ENCODE measurements at regions not wholly inside any gene's neighbourhood (a gene's known extent, or its start where the extent isn't known, plus 50 kb on each side); places are given as distances from the start of the nearest gene placed in this dataset.

DNA sequence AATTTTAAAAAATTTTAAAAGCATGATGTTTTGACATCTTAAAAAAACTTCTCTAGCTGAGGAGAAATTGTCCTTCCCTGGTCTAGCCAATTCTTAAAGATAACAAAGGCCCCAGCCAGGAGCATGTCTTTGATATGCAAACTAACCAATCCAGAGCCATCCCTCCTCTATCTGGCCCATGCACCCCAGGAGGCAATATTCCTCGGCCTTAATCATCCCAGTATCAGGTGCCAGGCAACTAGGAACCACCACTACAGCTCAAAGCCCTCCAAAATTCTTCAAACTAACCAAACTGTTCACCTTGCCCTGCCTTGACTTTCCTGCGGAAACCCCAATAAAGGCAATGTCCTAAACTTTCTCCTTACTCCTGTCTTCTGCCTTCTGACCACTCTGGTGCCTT, 97.8 kb upstream of the USP9X start:
- TF ChIP-seq YY1 (IDR thresholded peaks at IDR 0.05; ENCODE audit: low read depth, low read length) (no peak), BHLHE40 (IDR thresholded peaks at IDR 0.05; ENCODE audit: borderline replicate concordance in 1 of 2, low read depth in 2 of 2, low read length in 1 of 2) (no peak), JUNB (IDR thresholded peaks at IDR 0.05) (no peak), SMC3 (IDR thresholded peaks at IDR 0.05; ENCODE audit: borderline replicate concordance, low read length) (no peak), POLR2A (IDR thresholded peaks at IDR 0.05; ENCODE audit: low read depth, low read length) (no peak), BMI1 (IDR thresholded peaks at IDR 0.05; ENCODE audit: borderline replicate concordance) (no peak), RFX5 (IDR thresholded peaks at IDR 0.05; ENCODE audit: low read depth, low read length) (no peak), POLR2AphosphoS2 (IDR thresholded peaks at IDR 0.05; ENCODE audit: low read depth, low read length) (no peak)
- TF ChIP-seq, protein P1, sequence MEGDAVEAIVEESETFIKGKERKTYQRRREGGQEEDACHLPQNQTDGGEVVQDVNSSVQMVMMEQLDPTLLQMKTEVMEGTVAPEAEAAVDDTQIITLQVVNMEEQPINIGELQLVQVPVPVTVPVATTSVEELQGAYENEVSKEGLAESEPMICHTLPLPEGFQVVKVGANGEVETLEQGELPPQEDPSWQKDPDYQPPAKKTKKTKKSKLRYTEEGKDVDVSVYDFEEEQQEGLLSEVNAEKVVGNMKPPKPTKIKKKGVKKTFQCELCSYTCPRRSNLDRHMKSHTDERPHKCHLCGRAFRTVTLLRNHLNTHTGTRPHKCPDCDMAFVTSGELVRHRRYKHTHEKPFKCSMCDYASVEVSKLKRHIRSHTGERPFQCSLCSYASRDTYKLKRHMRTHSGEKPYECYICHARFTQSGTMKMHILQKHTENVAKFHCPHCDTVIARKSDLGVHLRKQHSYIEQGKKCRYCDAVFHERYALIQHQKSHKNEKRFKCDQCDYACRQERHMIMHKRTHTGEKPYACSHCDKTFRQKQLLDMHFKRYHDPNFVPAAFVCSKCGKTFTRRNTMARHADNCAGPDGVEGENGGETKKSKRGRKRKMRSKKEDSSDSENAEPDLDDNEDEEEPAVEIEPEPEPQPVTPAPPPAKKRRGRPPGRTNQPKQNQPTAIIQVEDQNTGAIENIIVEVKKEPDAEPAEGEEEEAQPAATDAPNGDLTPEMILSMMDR (IDR thresholded peaks at IDR 0.05 in 2 of 3, conservative IDR thresholded peaks at IDR 0.05 in 1 of 3; ENCODE audit: control insufficient read depth in 2 of 3, extremely low read depth in 1 of 3, insufficient read depth in 1 of 3, low read depth in 3 of 3, low read length in 3 of 3), result no peak
- TF ChIP-seq, protein P2, sequence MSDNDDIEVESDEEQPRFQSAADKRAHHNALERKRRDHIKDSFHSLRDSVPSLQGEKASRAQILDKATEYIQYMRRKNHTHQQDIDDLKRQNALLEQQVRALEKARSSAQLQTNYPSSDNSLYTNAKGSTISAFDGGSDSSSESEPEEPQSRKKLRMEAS (IDR thresholded peaks at IDR 0.05; ENCODE audit: low read depth, low read length), result no peak
